ENCODE measurements at regions not wholly inside any gene's neighbourhood (a gene's known extent, or its start where the extent isn't known, plus 50 kb on each side); places are given as distances from the start of the nearest gene placed in this dataset.
A peak's percentile ranks its signal among the peaks of the same experiment; 100 is the strongest.

DNA sequence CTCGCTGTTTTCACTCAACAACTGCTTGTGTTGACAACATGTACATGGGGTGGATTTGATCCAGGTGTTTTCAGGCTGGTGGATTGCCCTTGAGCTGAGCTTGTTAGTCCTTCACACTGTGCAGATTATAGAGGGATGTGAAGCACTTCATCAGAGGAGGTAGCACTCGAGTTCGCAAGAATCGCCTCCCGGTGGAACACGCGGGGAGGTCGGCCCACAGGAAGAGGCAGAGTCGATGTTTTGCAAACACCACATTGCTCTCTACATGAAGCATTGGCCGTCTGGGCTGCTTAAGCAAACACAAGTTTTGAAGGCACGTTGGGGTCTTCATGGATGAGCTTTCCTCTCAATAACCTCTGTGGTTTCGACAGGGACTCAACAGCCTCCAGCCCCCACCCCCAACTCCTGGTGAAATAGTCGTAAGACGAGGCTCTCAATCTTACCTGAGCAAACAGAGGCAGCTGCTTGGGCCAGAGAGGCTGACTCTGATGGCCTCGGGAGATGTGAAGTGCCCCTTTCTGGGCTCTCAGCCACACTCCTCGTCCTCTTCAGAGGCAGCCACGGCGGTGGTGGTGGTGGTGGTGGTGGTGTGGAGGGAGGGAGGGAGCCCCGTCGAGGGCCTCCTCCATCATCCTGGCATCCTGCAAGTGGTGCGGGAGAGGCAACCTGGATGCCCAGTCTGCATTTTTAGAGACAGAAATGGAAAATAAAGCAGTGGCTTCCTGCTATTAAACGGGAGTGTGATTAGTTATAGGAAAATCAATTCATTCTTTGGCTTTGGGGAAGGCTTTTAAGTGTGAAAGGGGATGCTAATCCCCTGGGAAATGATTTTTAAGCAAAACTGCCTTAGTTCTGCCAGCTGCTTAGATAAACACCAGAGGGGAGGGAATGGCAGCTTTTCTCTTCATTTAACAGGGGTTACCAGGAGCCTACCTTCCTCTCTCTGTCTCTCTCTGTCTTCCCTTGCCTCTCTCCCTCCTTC lies 552.5 kb upstream of the EEF2KMT start:
- DNase-seq (ENCODE audit: low read depth) = no peak

DNA sequence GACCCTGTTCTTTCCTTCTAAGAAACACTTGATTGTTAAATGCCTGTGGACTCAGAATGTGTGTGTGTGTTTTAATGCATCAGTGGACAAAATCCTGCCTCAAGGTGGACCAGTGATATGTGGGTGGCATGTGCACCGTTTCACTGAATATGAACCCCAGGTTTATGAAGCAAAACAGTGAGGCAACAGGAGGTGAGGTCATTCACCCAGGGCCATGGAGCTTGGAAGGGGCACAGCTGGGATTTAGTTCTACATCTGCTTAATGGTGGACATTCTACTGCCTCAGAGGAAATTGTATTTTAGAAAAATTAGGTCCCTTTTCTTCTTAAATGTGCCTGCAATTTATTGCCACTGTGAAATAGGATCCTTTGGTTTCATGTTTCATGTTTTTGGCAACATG lies 549.5 kb upstream of the EEF2KMT start:
- DNase-seq (ENCODE audit: low read depth) = no peak

DNA sequence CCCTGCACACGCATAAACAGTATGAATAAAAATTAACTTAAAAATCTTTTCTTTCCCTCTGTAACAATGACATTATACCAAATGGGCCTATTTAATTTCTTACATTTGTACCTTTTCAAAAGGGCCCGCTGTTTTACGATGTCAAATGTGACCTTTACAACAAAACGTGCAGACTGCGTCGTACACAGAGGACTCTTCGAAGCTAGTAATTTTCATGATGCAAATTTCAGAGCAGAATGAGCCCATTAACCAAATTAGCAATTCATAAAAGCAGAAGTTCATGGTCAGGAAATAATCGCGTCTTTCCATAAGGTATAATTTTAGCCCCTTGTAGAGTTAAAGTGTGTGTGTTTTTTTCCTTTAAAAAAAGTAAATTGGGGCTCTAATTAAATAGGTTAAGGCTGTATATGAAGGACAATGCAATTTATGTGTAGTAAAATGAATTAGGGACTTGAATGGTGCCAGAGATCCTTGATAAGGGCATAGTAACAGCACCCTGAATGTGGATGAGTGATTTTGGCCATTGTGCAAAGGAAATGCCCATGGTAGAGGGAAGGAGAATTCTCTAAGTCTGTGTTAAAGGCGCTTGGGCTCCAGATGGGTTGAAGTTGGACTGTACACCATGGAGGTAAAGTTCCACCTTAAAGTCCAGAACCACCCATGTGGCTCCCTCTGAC lies 546.4 kb upstream of the EEF2KMT start:
- DNase-seq (ENCODE audit: low read depth) = no peak

DNA sequence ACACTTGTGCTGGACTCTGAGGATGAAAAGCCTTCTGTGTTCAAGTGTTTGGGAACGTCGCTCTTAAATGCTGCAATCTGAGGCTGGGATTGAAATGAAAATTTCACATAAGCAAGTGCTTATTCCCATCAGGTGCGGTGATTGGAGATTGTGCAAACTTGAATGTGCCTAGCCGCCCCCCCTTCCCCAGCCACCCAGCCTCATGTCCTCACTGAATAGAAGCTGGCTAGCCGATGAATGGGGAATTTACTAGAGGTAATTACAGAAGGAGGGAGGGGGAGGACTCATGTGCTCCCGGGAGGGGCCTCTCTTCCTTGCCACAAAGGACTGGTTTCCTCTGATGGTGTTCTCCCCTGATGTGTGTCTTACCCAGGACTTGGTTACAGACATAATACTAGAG lies 544.8 kb upstream of the EEF2KMT start:
- no peak for DNase-seq (ENCODE audit: low read depth)

DNA sequence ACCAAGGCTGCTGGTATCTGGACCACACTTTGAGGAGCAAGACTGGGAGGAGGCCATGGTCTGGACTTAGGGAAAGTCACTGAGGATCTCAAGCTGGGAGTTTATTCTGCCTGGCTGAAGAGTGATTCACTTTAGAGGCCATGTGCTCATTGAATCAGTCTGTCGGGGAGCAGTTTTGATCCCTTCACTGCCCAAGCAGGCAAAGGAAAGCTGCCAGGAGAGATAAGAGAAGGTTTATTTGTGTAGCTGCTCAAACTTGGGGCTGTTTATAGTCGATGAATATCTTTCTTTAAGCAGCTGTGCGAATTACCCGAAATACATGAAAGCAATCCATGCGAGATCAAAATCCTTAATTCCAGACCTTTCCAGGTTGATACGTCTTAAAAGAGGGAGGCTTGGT lies 544.4 kb upstream of the EEF2KMT start:
- DNase-seq (ENCODE audit: low read depth) = no peak

DNA sequence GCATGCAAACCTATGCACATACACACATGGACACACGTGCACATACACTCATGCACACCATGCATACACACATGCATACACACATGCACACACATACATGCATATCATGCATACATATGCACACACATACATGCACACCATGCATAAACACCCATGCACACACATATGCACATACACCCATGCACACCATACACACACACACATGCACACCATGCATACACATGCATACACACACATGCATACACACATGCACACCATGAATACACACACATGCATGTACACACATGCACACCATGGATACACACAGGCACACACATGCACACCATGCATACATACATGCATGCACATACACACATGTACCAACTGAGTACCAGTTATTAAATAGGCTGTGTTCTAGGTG lies 543.3 kb upstream of the EEF2KMT start:
- no peak for DNase-seq (ENCODE audit: low read depth)

DNA sequence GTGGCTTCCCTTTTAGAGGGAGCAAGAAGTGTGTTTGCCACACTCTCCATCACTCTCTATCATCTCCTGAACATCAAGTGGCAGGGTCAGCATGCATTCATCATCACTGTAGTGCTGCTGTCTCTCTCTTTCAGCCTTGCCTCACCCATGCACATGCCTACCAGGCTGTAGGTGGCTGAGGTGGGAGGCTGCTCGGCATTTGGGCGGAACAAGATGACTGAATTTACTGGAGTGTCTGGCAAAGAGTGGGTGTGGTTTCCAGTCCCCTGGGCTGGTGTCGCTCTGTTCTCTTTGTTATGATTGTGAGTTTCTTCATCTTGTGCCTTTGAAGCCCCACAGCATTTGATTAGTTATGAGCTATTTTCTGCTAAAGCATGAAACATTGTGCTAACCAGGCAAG lies 541.9 kb upstream of the EEF2KMT start:
- no peak for DNase-seq (ENCODE audit: low read depth)

DNA sequence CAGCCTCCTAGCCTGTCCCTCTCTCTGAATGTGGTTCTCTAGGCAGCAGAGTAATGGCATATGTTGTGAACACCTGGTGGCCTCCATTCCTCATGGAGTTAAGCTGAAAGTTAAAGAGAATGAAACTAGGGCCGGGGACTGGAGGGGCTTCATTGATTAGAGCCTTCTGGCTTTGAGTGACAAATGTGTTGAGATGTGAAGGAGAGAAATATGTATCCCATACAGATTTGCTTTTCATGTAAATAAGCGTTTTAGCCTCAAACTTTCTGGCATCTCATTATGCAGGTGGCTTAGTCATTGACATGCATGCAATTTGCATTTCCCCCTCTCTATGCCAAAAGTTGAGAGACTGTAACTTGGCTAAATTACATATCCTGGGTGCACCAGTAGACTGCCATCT lies 537.7 kb upstream of the EEF2KMT start:
- DNase-seq (ENCODE audit: low read depth) = no peak

DNA sequence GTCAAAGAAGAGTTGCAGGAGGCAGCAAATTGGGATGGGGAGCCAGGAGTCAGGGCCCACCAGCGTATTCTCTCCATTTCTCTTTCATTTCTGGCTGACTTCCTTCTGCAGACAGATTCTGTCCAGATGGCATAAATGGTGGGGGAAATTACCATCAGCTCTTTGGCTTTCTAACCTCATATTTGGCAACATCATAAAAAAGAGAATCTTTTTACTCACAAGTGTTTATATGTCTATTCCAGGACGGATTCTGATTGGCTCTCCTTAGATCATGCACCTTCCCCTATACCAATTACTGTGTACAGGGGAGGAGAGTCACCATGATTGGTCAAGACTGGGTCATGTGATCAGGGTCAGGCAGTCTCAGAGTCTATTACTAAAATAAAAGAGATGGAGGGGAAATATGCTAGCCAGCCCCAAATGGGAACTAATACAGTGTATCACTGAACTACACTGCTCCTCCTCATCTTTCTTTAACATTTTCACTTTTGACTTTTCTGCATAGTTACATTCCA lies 537.1 kb upstream of the EEF2KMT start:
- DNase-seq (ENCODE audit: low read depth) = no peak

DNA sequence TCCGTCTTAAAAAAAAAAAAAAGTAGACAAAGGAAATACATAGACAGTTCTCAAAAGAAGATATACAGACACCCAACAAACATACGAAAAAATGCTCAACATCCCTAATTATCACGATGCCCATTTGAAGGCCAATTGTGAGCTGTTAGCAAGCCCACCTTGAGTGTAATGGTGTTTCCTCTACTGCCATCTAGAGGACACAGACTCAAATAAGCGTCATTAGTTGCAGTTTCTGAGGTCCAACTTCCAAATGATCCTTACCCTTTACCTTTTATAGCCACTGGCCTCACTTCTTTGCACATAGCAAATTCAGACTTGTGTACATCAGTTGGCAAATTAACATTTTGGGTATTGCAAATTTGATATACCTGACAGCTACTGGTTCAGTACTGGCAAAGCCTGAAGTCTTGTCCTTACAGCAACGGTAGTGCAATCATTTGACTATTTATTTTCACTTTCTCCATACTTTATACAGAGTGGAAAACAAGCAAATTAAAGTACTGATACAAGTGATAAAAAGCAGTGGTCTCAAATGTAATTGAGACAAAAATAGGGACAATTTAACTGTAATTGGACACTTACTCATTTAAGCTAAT lies 536.3 kb upstream of the EEF2KMT start:
- DNase-seq (ENCODE audit: low read depth) = no peak

DNA sequence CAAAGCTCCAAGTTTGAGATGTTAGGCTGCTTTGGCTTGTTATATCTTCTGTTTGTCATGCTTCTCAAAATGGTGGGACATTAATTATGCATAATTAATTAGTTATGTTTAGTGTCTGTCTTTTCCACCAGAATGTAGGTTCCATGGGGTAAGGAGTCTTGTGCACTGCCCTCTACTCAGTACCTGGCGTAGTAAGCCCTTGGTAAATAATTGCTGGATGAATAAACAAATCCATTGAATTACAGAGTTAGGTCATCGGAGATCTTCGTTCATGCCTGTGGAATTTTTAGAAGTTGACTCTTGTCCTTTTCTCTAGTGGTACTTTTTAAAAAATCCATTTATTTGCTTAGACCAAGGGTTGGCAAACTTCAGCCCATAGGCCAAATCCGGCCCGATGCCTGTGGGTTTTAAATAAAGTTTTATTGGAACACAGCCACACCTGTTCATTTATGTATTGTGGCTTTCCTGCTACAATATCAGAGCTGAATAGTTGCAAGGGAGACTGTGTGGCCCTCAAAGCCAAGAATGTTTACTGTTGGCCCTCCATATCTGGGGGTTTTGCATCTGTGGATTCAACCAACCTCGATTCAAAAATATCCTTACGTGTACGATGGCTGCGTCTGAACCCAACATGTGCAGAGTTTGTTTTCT lies 524.8 kb upstream of the EEF2KMT start:
- DNase-seq (ENCODE audit: low read depth) = no peak

DNA sequence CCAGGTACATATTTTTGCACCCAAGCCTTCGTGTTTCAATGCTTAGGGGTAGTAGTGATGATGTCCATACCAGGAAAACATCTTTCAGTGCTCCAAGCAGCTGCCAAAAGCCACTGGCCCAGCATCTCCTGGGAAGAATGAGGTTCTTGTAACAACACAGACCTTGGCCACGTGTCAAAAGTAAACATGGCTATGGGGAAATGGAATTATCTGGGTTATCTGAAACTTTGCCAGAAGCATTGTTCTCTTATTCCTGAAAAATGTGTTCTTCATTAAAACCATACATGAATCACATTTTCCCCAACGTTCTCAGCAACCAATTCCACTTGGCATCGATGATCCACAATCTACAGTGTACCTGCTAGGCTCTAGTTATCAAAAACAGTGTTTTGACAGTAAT lies 524.2 kb upstream of the EEF2KMT start:
- no peak for DNase-seq (ENCODE audit: low read depth)

DNA sequence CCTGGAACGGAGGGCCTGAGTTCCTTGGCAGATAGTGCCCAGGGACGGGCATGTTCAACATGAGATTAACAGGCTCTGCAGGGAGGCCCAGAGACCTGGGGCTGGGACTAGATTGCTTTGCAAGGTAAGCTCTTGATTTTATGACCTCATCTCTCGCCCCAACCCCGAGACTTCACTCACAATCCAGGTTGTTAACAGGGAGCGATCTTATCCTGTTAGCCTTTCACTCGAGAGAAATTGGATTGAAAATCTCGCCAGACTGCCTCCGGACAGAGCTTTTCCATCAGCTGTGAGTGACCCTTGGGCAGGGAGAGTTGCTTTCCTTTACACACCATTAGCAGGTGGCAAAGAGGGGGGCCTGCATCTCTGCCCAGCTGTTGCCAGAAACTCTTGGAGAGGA lies 521.7 kb upstream of the EEF2KMT start:
- DNase-seq (ENCODE audit: low read depth) = no peak

DNA sequence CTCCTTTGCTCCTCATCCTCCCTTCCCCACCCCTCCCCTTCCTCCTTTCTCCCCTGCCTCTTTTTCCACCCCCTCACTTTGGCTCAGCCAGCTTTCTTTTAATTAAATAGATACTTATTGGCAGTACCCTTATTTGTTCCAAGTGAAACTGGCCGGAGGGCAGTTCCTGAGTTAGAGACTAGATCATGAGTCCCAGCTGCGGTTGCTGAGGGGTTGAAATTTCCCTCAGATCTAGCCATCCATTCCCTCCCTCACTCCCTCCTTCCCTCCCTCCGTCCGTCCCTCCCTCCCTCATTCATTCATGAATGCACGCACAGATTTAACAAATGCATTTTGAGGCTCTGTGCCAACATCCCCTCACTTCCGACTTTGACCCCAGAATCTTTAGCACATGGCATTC lies 519.2 kb upstream of the EEF2KMT start:
- DNase-seq (ENCODE audit: low read depth) = no peak

DNA sequence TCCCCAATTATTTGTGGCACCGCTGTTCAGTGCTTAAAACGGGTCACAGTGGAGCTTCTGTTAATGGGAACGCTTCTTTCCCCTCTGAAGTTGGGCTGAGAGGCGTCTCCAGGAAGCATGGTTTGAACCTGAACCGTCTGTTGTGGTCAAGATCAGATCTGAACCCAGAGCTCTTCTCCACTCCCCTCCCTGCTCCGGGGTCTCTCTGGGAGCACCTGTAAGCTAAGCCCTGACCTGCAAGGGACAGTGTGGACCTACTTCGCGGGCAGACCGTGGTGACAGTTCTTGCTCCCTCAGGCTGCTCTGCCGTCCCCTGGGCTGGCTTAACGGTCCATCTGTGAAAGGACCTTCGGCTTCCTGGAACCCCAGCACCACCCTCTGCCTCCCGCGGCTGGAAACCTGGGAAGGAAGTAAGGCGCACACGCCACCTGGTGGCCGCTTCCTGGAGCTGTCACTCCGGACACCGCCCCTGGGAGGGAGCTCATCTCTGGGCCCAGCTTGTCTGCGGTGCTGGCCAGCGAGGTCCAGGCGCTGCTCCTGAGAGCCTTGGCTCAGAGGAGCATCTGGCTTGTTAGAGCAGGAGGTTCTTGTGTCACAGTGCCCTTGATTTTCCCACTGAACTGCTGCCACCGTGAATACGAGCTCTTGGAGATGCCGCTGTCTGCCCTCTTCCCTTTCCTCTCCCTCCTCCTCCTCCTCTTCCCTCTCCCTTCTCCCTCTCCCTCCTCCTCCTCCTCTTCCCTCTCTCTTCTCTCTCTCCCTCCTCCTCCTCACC lies 518.5 kb upstream of the EEF2KMT start:
- peak; percentile 37 for DNase-seq (ENCODE audit: low read depth)

DNA sequence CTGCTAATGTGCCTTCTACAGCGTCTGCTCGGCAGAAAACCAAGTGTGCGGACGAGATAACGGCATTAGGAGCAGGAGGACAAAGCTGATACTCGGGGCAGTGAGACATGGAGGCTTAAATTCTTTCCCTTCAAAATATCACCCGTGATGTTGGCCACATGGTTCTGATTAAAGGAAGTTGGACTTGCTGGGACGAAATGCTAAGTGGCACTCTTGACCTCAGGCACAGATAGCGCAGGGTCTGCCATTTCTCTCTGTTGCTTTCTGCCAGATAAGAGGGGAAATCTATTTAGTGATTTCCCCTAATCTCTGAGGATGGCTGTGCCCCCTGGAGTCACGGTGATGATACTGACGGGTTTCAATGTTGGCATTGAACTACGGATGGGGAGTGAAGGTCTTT lies 509.6 kb upstream of the EEF2KMT start:
- no peak for DNase-seq (ENCODE audit: low read depth)

DNA sequence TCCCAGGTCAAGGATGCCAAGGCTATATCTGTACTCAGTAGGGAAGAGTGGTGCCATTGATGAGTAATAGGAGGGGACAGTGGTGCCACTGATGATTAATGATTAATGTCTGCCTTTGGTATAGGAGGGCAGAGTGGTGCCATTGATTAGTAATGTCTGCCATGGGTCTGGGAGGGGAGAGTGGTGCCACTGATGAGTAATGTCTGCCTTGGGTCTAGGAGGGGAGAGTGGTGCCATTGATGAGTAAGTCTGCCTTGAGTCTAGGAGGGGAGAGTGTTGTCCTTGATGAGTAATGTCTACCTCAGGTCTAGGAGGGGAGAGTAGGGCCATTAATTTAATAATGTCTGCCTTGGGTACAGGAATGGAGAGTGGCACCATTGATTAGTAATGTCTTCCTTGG lies 507.8 kb upstream of the EEF2KMT start:
- DNase-seq (ENCODE audit: low read depth) = no peak

DNA sequence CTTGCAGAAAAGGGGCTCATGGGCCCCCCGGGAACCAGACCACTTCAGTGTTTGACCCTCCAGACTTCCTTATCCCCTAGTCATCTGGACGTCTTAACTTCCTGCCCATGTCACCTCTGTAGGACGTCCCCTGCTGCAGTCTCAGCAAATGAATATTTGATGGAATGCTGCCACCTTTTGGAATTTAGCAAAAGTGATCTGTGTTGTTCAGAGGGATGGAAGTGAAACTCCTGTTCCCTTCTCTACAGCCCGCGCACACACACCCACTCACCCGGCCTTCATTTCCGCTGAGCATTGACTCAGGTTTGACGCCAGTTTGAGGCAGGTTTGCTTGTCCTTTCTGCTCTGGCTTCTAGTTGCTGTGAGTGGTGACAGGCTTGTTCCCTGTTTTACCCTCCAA lies 507.2 kb upstream of the EEF2KMT start:
- DNase-seq (ENCODE audit: low read depth) = peak; percentile 3

DNA sequence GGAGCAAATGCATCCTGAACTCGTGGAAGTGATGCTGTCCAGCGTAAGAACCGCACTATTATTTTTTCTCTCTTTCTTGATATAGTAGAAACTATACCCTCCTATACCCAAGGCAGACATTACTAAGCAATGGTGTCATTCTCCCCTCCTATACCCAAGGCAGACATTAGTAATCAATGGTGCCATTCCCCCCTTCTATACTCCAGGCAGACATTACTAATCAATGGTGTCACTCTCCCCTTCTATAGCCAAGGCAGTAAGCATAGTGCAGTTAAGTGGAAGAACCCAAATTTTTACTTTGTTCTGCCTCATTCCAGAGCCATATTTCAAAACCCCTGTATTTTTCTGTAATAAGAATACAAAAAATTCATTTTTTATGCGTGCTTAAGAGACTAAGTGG lies 506.2 kb upstream of the EEF2KMT start:
- DNase-seq (ENCODE audit: low read depth) = no peak

DNA sequence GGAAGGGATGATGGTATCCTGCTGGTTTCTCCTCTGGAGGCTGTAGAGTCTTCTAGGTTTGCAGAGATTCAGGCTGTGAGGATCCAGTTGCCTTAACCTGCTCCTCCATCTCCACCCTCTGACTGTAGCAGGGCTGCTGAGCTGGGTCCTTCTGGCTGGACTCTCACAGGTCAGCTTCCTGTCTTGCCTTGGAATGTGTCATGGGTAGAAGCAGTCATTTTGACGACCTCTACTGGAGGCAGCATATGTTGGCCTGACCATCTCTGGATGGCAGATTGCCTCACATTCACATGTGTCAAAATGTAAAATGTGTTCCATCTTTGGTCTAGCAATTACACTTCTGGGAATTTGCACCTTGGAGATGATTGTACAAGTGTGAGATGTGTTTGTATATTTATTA lies 504.4 kb upstream of the EEF2KMT start:
- no peak for DNase-seq (ENCODE audit: low read depth)

DNA sequence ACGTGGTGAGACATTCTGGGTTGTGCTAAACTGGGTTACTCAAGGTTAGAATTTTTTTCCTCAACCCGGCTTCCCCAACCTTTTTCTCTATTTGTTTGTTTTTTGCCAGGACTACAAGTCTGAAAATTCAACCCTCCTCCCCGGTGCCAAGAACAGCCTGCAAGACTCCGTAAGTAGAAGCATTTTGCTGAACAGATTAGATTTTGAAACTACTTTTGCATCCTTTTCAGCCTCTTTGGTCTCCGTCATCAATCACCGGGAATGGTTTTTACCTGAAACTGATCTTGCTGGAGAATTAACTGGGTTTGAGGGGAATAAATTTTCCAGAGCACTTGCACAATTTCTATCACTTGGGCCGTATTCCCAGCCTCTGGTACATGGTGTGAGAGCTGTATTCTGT lies 501.2 kb upstream of the EEF2KMT start:
- DNase-seq (ENCODE audit: low read depth) = no peak

DNA sequence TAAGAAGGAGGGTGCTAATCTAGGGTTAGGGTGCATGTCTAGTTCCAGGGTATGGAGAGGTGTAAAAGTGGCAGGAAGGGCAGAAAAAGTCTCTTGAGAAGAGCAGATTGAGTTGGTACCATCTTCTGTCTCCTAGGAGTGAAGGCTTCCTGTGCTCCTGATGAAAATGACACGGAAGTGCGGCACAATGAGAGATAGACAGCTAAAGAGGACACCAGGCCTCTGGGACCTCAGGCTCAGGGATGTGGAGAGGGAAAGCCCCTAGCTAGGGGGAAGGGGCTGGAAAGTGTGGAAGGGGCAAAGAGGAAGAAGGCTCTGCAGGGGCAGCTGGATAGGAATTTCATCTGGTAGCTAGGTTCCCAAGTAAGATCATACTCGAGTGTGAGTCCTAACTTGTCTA lies 498.3 kb upstream of the EEF2KMT start:
- DNase-seq (ENCODE audit: low read depth) = no peak

Measured in activated T-cell treated with anti-CD3 and anti-CD28 coated beads for 48 hours (primary cell).